ENCODE measurements at regions not wholly inside any gene's neighbourhood (a gene's known extent, or its start where the extent isn't known, plus 50 kb on each side); places are given as distances from the start of the nearest gene placed in this dataset.

GRCh38 chr21:35720208-35720731 lies 340.1 kb downstream of the SETD4 start:
- no peaks in the 10 kb centered on the region for H3K27me3 ChIP-seq
- H3K27ac ChIP-seq, result no peak overlapping the region
- H3K4me3 ChIP-seq, result no peak overlapping the region
- TF ChIP-seq, protein P1, sequence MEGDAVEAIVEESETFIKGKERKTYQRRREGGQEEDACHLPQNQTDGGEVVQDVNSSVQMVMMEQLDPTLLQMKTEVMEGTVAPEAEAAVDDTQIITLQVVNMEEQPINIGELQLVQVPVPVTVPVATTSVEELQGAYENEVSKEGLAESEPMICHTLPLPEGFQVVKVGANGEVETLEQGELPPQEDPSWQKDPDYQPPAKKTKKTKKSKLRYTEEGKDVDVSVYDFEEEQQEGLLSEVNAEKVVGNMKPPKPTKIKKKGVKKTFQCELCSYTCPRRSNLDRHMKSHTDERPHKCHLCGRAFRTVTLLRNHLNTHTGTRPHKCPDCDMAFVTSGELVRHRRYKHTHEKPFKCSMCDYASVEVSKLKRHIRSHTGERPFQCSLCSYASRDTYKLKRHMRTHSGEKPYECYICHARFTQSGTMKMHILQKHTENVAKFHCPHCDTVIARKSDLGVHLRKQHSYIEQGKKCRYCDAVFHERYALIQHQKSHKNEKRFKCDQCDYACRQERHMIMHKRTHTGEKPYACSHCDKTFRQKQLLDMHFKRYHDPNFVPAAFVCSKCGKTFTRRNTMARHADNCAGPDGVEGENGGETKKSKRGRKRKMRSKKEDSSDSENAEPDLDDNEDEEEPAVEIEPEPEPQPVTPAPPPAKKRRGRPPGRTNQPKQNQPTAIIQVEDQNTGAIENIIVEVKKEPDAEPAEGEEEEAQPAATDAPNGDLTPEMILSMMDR (IDR thresholded peaks at IDR 0.05), result no peak
- no peak for TF ChIP-seq POLR2A (IDR thresholded peaks at IDR 0.05)
- no peaks in the 10 kb centered on the region for H3K36me3 ChIP-seq
- no peak for DNase-seq
- no peaks in the 10 kb centered on the region for H3K9me3 ChIP-seq
- no peaks in the 10 kb centered on the region for H3K4me1 ChIP-seq

GRCh38 chr21:35719080-35719479 lies 341.2 kb downstream of the SETD4 start:
- no peak overlapping the region for H3K4me3 ChIP-seq
- TF ChIP-seq, protein P1 (IDR thresholded peaks at IDR 0.05), result no peak
- TF ChIP-seq POLR2A (IDR thresholded peaks at IDR 0.05), result no peak
- no peaks in the 10 kb centered on the region for H3K36me3 ChIP-seq
- DNase-seq, result no peak
- no peak overlapping the region for H3K27ac ChIP-seq
- H3K27me3 ChIP-seq, result no peaks in the 10 kb centered on the region
- no peaks in the 10 kb centered on the region for H3K9me3 ChIP-seq
- no peaks in the 10 kb centered on the region for H3K4me1 ChIP-seq

- H3K9me3 ChIP-seq, result no peaks in the 10 kb centered on the region
- no peaks in the 10 kb centered on the region for H3K27me3 ChIP-seq
- no peak overlapping the region for H3K4me3 ChIP-seq
- H3K27ac ChIP-seq, result no peak overlapping the region
- no peak for DNase-seq
- no peak for TF ChIP-seq POLR2A (IDR thresholded peaks at IDR 0.05)
- TF ChIP-seq, protein P1 (IDR thresholded peaks at IDR 0.05), result no peak
- no peaks in the 10 kb centered on the region for H3K36me3 ChIP-seq
- no peaks in the 10 kb centered on the region for H3K4me1 ChIP-seq
Measured at GRCh38 chr21:35716876-35717565, 343.3 kb downstream of the SETD4 start.

DNA sequence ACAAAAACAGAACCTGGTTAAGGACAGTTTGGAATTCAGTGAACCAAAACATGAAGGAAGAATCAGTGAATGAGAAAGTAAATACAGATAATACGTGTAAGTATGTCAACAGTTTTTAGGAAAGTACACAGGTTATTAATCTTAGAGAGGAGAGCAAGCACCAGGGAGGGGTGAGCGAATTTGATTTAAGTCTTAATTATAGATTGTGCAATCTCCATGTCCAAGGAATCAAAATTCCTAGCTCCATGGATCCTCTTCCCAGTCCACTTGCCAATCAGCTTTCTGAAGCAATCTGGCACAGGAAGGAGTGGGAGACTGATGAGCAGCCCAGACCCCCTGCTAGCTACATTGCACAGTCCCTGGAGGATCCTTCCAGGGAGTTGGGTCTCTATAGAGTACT lies 346.4 kb downstream of the SETD4 start:
- Histone ChIP-seq H3K4me3 (no peak overlapping the region), H3K27me3 (no peaks in the 10 kb centered on the region), H3K27ac (no peak overlapping the region), H3K9me3 (no peaks in the 10 kb centered on the region), H3K36me3 (no peaks in the 10 kb centered on the region), H3K4me1 (no peaks in the 10 kb centered on the region)
- TF ChIP-seq, protein P1 (IDR thresholded peaks at IDR 0.05), result no peak
- TF ChIP-seq POLR2A (IDR thresholded peaks at IDR 0.05), result no peak
- no peak for DNase-seq

- Histone ChIP-seq H3K4me1 (no peaks in the 10 kb centered on the region), H3K27me3 (no peaks in the 10 kb centered on the region), H3K36me3 (no peaks in the 10 kb centered on the region), H3K4me3 (no peak overlapping the region), H3K27ac (no peak overlapping the region), H3K9me3 (no peaks in the 10 kb centered on the region)
- TF ChIP-seq POLR2A (IDR thresholded peaks at IDR 0.05), result no peak
- TF ChIP-seq, protein P1 (IDR thresholded peaks at IDR 0.05), result no peak
- no peak for DNase-seq
Measured at GRCh38 chr21:35711661-35712060, 348.7 kb downstream of the SETD4 start.
